ENCODE measurements at regions not wholly inside any gene's neighbourhood (a gene's known extent, or its start where the extent isn't known, plus 50 kb on each side); places are given as distances from the start of the nearest gene placed in this dataset.
"Not testable (repeated sequence)": the region's sequence is repeated elsewhere in the genome, so short reads cannot be mapped to it uniquely, and the experiment has no call there.

DNA sequence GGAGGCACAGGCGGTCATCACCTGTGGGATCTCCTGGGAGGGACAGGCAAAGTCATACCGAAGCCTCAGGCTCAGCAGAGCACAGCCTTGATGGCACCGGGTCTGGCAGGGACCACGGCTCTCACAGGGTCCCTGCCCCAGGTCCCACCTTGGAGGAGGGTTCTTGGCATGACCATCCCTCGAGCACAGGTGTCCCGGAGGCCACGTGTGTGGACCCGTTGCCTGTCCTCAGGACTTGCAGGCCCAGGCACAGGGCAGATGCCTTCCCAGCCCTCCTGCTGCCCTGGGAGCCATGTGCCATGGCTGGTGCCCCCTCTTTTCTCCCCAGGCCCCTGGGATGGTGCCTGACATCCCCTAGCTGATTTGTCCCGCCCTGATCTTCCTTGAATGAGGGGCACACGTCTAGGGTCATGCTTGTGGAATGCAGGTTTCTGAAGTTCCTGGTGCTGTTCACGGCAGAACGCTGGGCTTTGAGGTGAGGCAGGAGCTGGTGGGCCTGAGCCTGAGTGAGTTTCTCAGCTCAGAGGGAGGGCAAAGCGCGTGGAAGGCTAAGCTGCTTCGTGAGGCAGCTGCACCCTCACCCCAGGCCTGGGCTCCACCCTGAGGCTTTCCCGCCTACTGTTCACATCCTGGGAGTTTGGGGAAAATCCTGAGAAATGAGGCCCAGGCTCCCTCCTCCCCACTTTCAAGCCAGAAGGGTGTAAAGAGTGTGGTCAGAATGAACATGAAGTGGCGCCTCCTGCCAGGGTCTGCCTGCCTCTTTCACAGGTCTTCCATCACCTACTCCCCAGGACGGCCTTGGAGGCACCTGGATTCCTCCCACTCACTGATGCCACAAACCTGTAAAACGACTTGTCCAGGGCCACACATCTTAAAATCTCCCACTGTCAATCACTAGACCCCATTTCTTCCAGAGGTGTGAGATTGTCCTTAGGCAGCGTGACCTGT lies 325.8 kb upstream of the B3GAT1 start:
- DNase-seq: no peak

DNA sequence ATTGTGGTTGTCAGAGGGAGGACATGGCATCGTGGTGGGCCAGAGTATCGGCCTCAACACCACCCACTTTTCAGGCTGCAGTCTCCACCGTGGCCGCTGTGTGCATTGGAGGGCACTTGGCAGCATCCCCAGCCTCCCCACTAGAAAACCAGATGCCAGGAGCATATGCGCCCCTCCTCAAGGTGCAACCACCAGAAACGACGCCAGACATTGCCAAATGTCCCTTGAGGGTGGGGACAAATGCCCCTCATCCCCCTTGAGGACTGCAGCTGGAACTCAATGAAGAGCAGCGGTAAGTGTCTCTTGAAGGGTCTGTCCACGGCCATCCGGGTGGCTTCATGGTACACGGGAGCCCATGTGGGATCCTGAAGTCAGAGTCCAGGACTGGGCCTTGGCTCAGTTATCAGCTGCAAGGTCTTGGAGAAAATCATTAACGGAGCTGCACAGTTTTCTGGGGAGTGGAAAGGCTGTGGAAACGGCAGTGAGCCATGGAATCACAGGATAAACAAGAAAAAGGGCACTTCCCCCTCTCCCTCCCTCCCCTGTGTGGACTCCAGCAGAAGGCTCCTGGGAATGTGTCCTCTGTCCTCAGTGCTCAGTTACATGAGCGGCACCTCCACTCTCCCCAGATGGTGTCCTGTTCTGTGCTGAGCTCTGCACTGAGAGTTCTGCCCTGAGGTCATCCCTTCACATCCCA lies 324.4 kb upstream of the B3GAT1 start:
- DNase-seq: no peak

DNA sequence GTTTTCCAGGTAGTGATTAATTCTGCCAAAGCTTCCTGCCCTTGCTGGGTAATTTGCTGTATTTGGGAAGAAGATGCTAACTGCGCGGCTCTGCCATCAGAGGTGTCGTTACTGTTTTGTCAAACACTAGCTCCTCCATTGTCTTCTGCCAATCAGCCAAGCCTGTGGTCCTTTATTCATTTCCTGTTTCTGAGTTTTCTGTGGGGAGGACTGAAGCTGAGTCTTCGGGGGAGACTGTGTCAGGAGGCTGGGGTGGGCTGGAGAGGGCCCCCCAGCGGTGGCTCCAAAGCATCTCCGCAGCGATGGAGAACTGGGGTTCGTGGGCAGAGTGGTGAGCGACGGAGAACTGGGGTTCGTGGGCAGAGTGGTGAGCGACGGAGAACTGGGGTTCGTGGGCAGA lies 322.9 kb upstream of the B3GAT1 start:
- no peak for DNase-seq

DNA sequence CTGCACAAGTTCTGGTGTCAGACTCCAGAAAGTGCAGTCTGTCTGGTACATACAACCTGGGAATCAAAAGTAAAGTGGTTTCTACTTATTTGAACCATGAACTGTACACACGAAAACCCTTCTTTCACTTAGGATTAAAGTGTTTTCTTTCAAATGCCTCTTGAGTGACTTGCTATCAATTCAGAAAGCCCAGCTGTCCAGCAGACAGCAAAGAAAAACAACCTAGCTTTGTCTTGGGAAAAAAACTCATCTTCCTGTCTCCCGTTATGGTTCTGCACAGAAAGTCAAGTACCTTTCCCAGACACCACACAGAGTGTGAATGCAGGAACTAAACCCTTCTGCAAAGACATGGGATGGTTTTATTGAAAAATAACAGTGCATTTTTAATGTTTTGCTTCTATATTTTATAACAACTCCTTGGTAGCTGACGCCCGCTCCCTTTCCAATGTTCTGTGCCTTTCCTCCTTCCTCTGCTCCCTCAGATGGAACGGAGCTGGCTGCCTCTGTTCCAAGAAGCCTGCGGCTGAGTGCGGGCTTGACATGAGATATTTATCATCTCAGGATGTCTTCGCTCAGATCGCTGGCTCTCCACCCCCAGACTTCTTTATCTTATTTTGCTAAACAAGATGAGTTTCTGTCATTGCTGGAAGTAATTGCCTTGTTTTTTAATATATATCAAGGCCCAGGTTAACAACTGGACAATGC lies 322.3 kb upstream of the B3GAT1 start:
- DNase-seq: no peak

GRCh38 chr11:134733646-134734045 lies 321.6 kb upstream of the B3GAT1 start:
- no peak for DNase-seq

GRCh38 chr11:134731213-134731961 lies 319.3 kb upstream of the B3GAT1 start:
- DNase-seq: peak; percentile 44

GRCh38 chr11:134730561-134731212 lies 318.6 kb upstream of the B3GAT1 start:
- DNase-seq: no peak

- DNase-seq: no peak
These were observed 318.1 kb upstream of the B3GAT1 start for GRCh38 chr11:134730101-134730500.

DNA sequence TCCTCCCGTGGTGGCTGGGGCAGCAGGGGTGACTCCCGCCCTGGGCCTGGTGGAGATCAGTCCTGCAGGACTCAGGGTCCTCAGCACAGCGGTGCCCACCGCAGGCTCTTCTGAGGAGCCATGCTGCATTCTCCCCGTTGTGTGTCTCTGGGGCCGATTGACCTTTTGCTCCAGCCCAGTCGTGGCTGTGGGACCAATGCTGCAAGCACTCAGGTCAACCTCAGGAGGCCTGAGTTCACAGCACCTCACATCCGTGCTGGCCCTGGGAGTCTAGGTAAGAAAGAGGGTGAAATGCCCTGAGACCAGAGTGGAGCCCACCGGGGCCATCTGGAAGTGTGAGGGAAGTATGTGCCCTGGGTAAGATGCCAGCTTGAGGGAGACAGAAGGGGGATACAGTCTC lies 316.1 kb upstream of the B3GAT1 start:
- no peak for DNase-seq

DNA sequence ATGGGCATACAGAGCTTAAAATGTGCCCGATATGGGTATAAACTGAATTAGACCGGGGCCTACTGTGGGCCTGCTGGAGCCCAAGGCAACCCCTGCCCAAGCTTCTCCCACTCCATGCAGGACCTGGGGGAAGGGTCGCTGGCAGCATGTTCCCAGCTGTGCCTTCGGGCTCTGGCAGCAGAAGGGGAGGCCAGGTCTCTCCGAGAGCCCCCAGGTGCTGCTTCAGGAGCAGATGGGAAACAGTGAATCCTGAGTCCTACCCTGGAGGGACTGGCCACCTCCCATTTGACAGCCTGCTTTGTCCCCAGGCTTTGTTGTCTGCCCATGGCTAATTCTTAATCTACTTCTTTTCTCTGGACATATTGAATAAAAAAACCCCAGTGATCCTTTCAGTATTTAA lies 315.6 kb upstream of the B3GAT1 start:
- DNase-seq: no peak

DNA sequence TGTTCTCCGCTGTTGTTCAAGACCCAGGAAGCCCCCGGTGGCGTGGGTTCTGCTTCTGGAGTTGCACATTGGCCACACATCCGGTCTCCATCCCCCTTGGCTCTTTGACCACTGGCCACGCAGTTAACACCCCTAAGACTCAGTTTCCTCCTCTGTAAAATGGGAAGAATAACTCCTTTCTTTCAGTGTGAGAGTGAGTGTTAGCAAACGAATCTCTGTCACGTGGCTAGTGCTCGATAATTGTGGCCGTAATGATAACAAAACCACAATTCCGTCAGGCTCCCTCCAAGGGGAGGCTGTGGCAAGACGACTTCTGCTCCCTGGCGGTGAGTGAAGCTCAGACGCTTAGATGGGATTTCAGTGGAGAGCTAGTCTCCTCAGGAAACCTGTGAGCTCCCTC lies 315.2 kb upstream of the B3GAT1 start:
- no peak for DNase-seq

DNA sequence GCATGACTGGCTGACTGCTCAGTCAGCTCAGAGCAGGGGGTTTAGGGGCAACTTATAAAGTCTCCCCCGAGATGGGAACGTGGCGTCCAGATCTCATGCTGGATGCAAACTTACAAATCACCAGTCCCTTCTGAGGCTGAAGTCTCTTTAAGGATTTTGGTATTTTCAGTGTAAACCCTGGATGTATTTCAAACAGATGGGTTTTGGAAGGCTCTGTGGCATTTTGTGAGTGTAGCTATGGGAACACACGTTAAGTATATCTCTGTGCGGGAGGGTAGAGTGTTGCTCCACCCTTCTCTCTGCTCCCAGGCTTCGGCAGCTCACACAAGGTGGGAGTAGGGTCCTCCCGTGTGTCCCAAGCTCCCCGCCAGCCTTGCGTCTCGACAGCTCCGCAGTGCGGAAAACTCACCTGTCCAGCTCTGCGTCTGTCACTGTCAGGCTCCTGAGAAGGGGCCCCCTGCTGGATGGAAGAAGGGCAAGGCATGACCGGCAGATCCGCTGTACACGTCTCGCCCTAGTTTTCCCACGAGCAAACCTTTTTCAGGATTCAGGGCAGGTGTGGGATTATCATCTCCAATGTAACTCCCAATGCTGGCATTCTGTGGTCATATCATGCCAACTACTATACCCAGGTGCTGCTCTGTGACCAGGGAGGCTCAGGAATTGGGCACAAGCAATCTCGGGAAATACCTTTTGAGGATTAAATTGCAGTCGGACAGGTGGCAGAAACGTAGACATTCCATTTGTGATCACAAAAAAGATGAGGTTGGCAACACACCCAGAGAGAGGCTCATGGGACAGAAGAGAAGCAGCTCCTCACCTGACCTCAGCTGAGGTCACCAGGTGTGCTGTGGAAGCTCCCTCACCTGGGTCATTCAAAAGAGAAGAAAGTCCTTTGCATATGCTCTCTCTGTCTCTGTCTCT lies 313.9 kb upstream of the B3GAT1 start:
- DNase-seq: peak; percentile 20

GRCh38 chr11:134725211-134725610 lies 313.2 kb upstream of the B3GAT1 start:
- no peak for DNase-seq

GRCh38 chr11:134724779-134725140 lies 312.7 kb upstream of the B3GAT1 start:
- no peak for DNase-seq

GRCh38 chr11:134724106-134724778 lies 312.2 kb upstream of the B3GAT1 start:
- no peak for DNase-seq

GRCh38 chr11:134720691-134721070 lies 308.6 kb upstream of the B3GAT1 start:
- DNase-seq: not testable (repeated sequence)

DNA sequence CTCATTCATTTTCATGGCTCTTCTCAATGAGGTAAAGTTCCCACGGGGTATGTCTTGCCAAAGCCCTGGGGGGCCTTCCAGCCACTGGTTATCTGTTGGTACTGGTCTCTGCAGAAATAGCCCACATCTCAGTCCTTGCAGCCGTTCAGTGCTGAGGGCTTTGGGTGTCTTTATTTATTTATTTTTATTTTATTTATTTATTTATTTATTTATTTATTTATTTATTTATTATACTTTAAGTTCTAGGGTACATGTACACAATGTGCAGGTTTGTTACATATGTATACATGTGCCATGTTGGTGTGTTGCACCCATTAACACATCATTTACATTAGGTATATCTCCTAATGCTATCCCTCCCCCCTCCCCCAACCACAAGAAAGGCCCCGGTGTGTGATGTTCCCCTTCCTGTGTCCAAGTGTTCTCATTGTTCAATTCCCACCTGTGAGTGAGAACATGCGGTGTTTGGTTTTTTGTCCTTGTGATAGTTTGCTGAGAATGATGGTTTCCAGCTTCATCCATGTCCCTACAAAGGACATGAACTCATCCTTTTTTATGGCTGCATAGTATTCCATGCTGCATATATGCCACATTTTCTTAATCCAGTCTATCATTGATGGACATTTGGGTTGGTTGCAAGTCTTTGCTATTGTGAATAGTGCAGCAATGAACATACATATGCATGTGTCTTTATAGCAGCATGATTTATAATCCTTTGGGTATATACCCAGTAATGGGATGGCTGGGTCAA lies 308.1 kb upstream of the B3GAT1 start:
- not testable (repeated sequence) for DNase-seq

DNA sequence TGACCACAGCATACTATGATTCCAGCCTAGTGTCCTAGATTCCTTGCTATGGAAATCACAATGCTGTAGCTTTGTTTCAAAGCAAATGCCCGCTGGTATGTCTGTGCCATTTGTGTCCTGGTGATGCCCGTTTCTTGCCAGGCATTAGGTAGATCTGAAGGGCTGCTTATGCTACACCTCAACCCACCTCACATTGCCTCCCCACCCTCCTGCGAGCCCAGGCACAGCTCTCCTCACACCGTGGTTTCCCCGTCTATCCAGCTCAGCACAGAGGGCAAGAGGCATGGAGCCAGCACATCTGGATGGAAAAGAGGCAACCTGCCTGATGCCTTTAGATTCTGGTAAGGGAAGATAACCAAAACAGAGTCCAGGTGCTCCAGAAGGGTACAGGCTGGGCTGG lies 307.4 kb upstream of the B3GAT1 start:
- DNase-seq: no peak

- no peak for DNase-seq
These were observed 304.5 kb upstream of the B3GAT1 start for GRCh38 chr11:134716582-134716981.

Data from NCI-H146 (cell line).